Muscle layer of duodenum (tissue), 2 donors: ENCODE measurements at regions not wholly inside any gene's neighbourhood (a gene's known extent, or its start where the extent isn't known, plus 50 kb on each side); places are given as distances from the start of the nearest gene placed in this dataset.

Experiments used
- H3K27ac ChIP-seq: one replicate; pipeline ENCODE4 v1.7.0; 2013; ENCODE audit warnings: mild to moderate bottlenecking, low read length
- H3K27me3 ChIP-seq: one replicate; pipeline ENCODE4 v1.7.0; 2013; ENCODE audit warnings: low read depth, mild to moderate bottlenecking, control low read depth, low read length
- H3K36me3 ChIP-seq, 2 donors: one replicate each; pipeline ENCODE4 v1.7.0; 2013; ENCODE audit warnings: low read length in 2 of 2, control low read depth in 1 of 2, mild to moderate bottlenecking in 1 of 2; ENCODE audit not compliant: insufficient read depth in 2 of 2, control insufficient read depth in 1 of 2
- H3K4me1 ChIP-seq, 2 donors: one replicate each; pipeline ENCODE4 v1.7.0; 2013; ENCODE audit warnings: low read length in 2 of 2, mild to moderate bottlenecking in 2 of 2, control low read depth in 1 of 2, moderate library complexity in 1 of 2; ENCODE audit not compliant: insufficient read depth in 2 of 2, control insufficient read depth in 1 of 2
- H3K4me3 ChIP-seq, 2 donors: one replicate each; pipeline ENCODE4 v1.7.0; 2013; ENCODE audit warnings: low read length in 2 of 2, low read depth in 1 of 2, mild to moderate bottlenecking in 1 of 2
- H3K9me3 ChIP-seq, 2 donors: one replicate each; pipeline ENCODE4 v1.7.0; 2013; ENCODE audit warnings: low read length in 2 of 2, control low read depth in 1 of 2, mild to moderate bottlenecking in 1 of 2; ENCODE audit not compliant: control insufficient read depth in 1 of 2
- donor health status: healthy.

GRCh38 chr11:47913529-47914244 lies 65.5 kb upstream of the NUP160 start:
- Histone ChIP-seq H3K27ac (no peak overlapping the region), H3K27me3 (no peaks in the 10 kb centered on the region), H3K9me3 (no peaks in the 10 kb centered on the region), H3K36me3 (no peaks in the 10 kb centered on the region), H3K4me3 (no peak overlapping the region), H3K4me1 (peaks cover 0 to 16% of the 10 kb centered on the region in 2 donors)

DNA sequence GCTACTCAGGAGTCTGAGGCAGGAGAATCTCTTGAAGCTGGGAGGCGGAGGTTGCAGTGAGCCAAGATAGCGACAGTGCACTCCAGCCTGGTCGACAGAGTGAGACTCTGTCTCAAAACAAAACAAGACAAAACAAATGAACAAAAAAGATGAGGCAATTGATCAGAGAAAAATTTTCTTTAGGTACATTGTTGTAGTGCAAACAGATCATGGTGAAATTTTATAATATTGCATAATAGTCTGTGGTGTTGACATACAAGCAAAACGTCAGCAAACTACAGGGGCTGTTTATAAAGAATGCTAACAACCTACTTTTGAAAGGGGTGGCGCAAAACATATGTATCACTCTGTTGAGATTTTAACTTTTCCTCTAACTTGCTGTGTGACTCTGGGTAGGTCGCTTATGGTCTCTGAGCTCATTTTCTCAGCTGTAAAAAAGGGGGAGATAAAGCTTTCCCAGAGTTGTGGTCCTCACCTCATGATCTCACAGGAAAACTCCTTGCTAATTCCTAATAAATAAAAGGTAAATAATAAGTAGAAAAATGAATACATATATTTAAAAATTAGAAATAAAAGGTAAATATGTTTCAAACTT lies 64.8 kb upstream of the NUP160 start:
- Histone ChIP-seq H3K27me3 (no peaks in the 10 kb centered on the region), H3K36me3 (no peaks in the 10 kb centered on the region), H3K4me3 (no peak overlapping the region), H3K27ac (no peak overlapping the region), H3K4me1 (peaks cover 0 to 16% of the 10 kb centered on the region in 2 donors), H3K9me3 (no peaks in the 10 kb centered on the region)

DNA sequence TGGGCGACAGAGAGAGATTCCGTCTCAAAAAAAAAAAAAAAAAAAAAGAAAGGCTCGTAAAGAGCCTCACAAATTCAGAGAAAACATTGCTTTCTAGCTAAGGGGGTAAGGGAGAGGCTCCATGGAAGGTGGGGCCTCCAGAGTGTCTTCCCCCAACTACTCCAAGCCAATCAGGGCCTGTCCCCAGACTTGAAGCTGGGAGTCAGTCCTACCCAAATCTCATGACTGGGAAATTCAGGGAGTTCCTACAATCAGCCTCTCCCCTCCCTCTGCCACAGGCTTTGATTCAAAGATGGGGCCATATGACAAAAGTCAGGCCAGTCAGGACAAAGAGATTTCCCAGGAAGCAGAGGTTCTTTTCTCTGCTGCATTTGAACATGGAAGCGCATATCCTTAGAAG lies 63.0 kb upstream of the NUP160 start:
- H3K9me3 ChIP-seq = no peaks in the 10 kb centered on the region

GRCh38 chr11:47908198-47908597 lies 60.0 kb upstream of the NUP160 start:
- Histone ChIP-seq H3K27me3 (no peaks in the 10 kb centered on the region), H3K36me3 (no peaks in the 10 kb centered on the region), H3K4me3 (no peak overlapping the region), H3K9me3 (no peaks in the 10 kb centered on the region), H3K4me1 (no peaks in the 10 kb centered on the region), H3K27ac (no peak overlapping the region)

More for the DNA sequence above, 63.0 kb upstream of the NUP160 start:
- no peaks in the 10 kb centered on the region for H3K27me3 ChIP-seq
- peaks cover 0 to 9% of the 10 kb centered on the region in 2 donors for H3K4me1 ChIP-seq
- H3K27ac ChIP-seq = no peak overlapping the region
- no peak overlapping the region for H3K4me3 ChIP-seq
- no peaks in the 10 kb centered on the region for H3K36me3 ChIP-seq

DNA sequence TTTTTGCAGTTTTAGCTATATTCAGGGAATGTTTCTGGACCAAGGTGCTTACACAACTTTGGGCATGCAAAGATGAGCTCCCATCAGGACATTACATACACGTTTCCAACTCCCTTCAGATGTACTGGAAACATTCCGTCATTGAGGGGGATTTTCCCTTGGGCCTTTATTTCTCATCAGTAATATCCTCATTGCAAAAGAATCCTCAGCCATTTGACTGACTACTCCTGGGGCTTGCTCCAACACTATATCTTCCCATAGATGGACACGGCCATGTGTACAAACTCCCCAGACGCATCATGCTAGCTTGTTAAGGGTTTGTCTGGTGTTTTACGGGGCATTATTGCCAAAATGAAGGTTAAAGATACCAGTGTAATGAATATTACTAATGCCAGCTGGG lies 59.3 kb upstream of the NUP160 start:
- Histone ChIP-seq H3K4me1 (no peaks in the 10 kb centered on the region), H3K27ac (no peak overlapping the region), H3K9me3 (no peaks in the 10 kb centered on the region), H3K27me3 (no peaks in the 10 kb centered on the region), H3K4me3 (no peak overlapping the region), H3K36me3 (no peaks in the 10 kb centered on the region)

GRCh38 chr11:47906066-47906465 lies 57.9 kb upstream of the NUP160 start:
- no peaks in the 10 kb centered on the region for H3K4me1 ChIP-seq

DNA sequence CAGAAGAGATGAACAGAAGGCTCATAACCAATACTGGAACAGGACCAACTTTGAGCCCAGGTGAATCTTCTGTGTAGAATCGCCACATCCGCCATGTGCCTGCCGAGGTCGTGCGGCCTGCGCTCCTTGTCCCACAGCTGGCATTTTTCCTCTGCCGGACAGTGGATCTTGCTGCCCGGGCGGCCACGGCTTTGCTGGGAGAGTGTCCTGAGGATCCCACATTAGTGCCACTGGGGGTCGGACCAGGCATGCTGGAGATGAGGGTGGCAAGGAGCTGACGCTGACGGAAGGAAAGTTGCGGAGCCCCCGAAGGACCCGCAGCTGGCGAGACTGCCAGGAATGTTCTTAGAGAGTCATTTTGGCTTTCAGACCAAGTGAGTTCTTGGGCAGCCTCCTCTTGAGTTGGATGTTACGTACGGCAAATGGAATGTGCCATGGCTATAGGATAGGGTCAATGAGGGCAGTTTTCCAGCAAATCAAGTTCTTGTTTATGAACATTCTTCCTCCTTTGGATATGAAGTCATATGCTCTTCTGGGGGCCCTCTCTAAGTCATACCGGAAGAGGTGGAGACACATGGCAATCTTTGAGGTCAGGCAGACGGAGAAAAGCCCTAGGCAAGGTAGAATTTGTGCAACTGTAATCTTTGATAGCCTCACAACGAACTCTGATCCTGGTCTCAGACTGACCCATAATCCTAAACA lies 57.4 kb upstream of the NUP160 start:
- Histone ChIP-seq H3K27me3 (no peaks in the 10 kb centered on the region), H3K4me1 (no peaks in the 10 kb centered on the region), H3K27ac (no peak overlapping the region), H3K4me3 (no peak overlapping the region), H3K36me3 (no peaks in the 10 kb centered on the region), H3K9me3 (no peaks in the 10 kb centered on the region)

More at GRCh38 chr11:47906066-47906465, 57.9 kb upstream of the NUP160 start:
- Histone ChIP-seq H3K27ac (no peak overlapping the region), H3K9me3 (no peaks in the 10 kb centered on the region), H3K27me3 (no peaks in the 10 kb centered on the region), H3K4me3 (no peak overlapping the region), H3K36me3 (no peaks in the 10 kb centered on the region)

GRCh38 chr11:47904808-47905207 lies 56.7 kb upstream of the NUP160 start:
- Histone ChIP-seq H3K4me1 (no peaks in the 10 kb centered on the region), H3K4me3 (no peak overlapping the region), H3K27ac (no peak overlapping the region), H3K27me3 (no peaks in the 10 kb centered on the region), H3K9me3 (no peaks in the 10 kb centered on the region), H3K36me3 (no peaks in the 10 kb centered on the region)

DNA sequence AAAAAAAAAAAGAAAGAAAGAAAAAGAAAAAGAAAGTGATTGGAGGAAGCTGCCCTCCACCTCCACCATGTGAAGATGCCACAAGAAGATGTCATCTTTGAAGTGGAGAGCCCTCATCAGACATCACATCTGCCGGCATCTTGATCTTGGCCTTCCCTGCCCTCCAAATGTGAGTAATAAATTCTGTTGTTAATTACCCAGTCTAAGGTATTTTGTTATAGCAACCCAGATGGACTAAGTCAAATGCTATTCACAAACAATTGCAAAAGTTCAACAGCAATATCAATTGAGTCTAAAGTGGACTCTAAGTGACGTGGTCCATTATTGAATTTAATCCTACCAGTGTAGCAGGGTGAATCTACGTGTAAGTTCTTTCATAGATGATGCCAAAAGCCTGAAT lies 55.9 kb upstream of the NUP160 start:
- H3K9me3 ChIP-seq = no peaks in the 10 kb centered on the region
- no peak overlapping the region for H3K4me3 ChIP-seq
- H3K4me1 ChIP-seq = no peaks in the 10 kb centered on the region

DNA sequence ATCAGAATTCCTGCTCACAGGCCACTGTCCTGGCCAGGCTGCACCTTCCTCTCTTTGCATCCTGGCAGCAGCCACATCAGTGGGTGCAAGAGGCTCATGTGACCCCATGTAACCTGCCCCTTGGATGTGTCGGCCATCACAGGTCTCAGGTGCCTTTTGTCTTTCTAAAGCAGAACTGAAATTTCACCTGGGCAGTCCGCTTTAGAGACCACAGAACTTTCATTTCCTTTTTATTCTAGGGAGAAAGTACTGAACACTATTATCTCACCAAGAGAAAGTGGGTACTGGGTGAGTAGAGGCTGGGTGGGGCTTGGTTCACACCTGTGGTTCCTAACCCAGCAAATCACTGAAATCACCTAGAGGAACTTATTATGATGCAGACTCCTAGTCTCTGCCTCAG lies 51.7 kb upstream of the NUP160 start:
- Histone ChIP-seq H3K4me3 (no peak overlapping the region), H3K36me3 (no peaks in the 10 kb centered on the region), H3K9me3 (no peaks in the 10 kb centered on the region), H3K4me1 (no peaks in the 10 kb centered on the region), H3K27me3 (no peaks in the 10 kb centered on the region), H3K27ac (no peak overlapping the region)

More for the DNA sequence above, 55.9 kb upstream of the NUP160 start:
- Histone ChIP-seq H3K27me3 (no peaks in the 10 kb centered on the region), H3K36me3 (no peaks in the 10 kb centered on the region), H3K27ac (no peak overlapping the region)
